GM19239 (cell line): ENCODE measurements at regions not wholly inside any gene's neighbourhood (a gene's known extent, or its start where the extent isn't known, plus 50 kb on each side); places are given as distances from the start of the nearest gene placed in this dataset.
"Not testable (repeated sequence)": the region's sequence is repeated elsewhere in the genome, so short reads cannot be mapped to it uniquely, and the experiment has no call there.

Source experiments
- DNase-seq: peaks from one replicate; pipeline ENCODE4 v3.0.0; 2011; ENCODE audit warnings: low spot score; ENCODE audit not compliant: insufficient read length
- FAIRE-seq: peaks from 2 replicates; lab custom pipeline; 2011; peaks lifted over from hg19 to GRCh38; lab: Jason Lieb, UNC

DNA sequence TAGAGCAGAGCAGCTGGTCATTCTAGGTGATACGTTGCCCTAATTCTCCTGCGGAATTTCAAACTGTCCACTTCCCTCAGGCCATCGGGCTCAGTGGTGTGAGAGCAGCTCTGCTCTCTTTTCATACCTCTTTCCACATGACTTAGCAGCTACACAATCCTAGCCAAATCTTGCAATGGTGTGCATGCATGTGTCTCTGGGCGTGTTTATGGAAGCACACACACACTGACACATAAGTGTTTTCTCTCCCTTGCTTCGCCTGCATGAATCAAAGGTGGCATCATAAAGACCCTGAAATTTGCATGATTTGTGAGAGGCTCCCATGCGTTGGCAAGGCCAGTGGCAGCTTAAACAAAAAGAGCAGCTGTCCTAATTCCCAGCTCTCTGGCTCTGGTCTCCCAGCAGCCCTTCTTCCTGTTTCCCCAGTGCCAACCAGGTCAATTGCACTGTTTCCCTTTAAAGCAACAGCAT is 1189.5 kb downstream of the GATA3 start:
- FAIRE-seq, result no peak
- no peak for DNase-seq

DNA sequence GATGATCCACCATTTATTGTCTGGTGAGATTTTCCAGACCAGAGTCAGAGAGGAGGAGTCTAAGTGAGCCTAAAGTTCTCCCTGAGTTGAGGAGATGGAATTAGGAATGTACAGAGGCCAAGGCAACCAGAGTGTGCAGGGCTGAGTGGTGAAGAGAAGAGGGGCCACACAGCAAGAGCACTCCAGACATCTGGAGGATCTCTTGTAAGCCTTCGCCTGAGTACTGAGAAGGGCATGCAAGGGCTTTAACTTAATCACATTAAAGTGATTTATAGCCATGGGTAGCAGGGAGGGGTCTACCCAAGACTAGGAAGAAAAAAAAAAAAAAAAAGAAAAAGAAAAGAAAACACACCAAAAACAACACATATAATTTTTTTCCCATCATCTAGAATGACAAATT is 1190.4 kb downstream of the GATA3 start:
- FAIRE-seq, result no peak

GRCh38 chr10:9253121-9253520 is 1198.6 kb downstream of the GATA3 start:
- no peak for FAIRE-seq
- DNase-seq, result no peak

More for the DNA sequence above, 1190.4 kb downstream of the GATA3 start:
- no peak for DNase-seq

DNA sequence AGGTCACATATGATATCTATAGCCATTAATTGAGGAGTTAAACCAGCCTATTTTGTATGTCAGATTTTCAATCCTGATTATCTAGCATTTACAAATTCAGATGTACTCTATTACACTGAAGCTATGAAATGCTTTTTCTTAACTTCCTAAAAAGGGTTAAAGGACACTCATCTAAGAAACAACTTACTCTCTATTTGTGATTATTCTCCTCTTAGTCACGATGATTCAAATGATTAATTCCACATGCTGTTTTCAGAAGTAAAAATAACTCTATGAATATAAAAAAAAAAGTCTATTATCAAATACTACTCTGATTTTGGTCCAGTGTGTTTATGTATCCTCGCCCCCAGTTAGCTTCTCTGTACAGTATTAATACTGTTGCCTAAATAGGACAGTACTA is 1199.9 kb downstream of the GATA3 start:
- DNase-seq (no peak), FAIRE-seq (no peak)

DNA sequence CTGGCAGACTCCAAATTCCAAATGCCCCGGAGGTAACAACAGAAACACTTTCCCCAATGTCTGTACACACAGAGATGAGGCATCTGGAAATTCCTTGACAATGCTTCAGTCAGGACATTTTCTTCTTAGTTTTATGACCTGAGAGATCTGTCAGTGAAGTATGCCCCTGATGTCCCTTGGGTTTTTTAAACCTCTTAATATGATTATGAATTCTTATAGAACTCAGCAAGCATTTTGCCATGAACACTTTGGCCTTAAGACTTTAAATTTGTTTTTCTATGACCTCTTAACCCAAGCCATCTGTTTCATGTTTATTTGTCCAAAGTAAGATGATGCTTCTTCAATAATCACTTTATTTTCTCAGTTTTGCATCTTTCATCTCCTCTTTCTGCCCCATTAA is 1206.2 kb downstream of the GATA3 start:
- FAIRE-seq, result no peak
- DNase-seq, result no peak

DNA sequence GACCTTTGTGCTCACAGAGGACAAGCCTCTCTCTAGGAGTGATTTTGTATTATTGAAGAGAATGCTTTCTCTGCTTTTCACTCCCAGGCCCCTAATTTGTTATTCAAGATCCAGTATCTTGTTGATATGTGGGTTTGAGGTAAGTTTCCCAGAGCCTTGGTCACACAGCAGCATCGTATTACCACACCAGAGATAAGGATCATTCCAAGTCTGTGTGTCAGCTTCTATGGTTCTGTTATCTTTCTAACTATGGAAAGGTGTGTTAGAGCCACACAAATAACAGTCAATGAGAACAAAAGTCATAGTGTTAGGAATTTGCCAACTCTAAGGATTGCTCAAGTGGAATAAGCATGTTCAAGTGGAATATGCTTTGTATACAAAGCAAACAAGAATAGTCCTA is 1208.3 kb downstream of the GATA3 start:
- DNase-seq (no peak), FAIRE-seq (no peak)

DNA sequence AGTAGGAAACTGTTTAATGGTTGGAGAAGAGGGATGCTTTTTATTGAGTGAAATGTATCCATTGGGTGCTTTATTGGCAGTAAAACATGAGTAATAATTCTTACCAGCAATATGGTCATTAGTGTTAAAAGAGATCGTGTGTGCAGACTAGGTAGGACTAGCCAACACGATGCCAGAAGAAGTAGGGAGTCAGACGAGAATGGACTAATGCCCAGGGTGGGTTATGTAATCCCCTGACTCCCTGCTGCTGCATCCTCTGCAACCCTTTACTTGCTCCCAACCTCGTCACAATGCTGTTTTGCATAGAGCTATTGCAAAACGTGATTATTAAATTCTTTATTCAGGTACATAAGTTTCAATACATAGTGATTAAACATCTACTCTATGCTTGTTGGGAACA is 1213.7 kb downstream of the GATA3 start:
- FAIRE-seq (no peak), DNase-seq (no peak)

GRCh38 chr10:9273126-9273833 is 1218.8 kb downstream of the GATA3 start:
- not testable (repeated sequence) for DNase-seq, FAIRE-seq

DNA sequence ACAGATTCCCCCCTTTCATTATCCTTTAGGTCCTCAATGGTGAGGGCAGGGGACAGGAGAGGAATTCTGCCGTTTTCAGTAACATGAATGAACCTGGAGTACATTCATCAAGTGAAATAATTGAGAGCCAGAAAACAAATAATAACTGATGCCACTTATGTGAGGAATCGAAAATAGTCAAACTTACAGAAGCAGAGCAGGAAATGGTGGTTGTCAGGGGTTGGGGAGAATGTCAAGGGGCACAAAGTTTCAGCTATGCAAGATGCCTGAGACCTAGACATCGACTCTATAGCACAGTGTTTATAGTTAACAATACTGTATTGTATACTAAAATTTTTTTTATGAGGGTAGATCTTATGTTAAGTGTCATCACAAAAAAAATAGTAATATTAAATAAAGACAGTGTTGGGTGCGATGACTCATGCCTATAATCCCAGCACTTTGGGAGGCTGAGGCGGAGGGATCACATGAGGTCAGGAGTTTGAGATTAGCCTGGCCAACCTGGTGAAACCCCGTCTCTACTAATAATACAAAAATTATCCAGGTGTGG is 1219.8 kb downstream of the GATA3 start:
- FAIRE-seq, result no peak

DNA sequence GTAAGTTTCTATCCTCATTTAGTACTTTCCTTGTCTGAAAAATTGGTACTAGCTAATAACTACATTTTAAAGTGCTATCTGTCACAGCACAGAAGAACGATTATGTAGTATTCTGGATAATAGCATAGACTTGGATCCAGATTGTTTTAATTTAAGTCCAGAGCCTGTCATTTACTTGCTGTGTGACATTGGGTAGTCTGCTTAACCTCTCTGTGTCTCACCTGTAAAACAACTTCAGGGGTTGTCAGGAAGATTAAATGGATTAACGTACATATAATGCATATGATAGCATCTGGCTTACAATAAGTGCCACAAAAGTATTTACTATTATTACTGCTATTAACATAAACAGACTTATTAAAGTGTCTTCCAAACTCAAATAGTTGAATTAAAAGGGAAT is 1221.4 kb downstream of the GATA3 start:
- DNase-seq, result no peak
- FAIRE-seq, result no peak

More for the DNA sequence above, 1219.8 kb downstream of the GATA3 start:
- no peak for DNase-seq

DNA sequence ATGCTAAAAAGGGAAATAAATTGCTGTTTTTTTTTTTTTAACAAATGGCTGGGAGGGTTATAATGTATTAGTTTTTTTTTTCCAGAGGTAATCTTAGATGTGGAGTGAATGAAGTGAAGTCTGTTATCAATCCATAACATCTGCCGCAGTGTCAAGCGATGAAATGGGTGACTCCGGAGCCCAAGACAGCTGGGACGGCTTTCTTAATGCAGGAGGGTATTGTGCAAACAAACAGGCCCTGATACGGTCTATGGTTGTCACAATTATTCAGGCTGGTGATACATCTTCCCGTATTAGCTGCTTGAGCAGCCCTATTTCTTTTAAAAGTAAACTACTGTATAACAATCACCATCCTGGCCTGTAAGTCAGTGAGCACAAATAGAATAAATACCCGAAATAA is 1231.2 kb downstream of the GATA3 start:
- DNase-seq (no peak), FAIRE-seq (no peak)

- no peak for FAIRE-seq
These were observed 1235.3 kb downstream of the GATA3 start for GRCh38 chr10:9289811-9290210.

GRCh38 chr10:9291081-9291480 is 1236.6 kb downstream of the GATA3 start:
- FAIRE-seq, result no peak
- DNase-seq, result no peak

More at GRCh38 chr10:9289811-9290210, 1235.3 kb downstream of the GATA3 start:
- no peak for DNase-seq

GRCh38 chr10:9294132-9294663 is 1239.7 kb downstream of the GATA3 start:
- FAIRE-seq (no peak), DNase-seq (no peak)

GRCh38 chr10:9294865-9295264 is 1240.4 kb downstream of the GATA3 start:
- DNase-seq (no peak), FAIRE-seq (no peak)

GRCh38 chr10:9296190-9296589 is 1241.7 kb downstream of the GATA3 start:
- DNase-seq (no peak), FAIRE-seq (no peak)

DNA sequence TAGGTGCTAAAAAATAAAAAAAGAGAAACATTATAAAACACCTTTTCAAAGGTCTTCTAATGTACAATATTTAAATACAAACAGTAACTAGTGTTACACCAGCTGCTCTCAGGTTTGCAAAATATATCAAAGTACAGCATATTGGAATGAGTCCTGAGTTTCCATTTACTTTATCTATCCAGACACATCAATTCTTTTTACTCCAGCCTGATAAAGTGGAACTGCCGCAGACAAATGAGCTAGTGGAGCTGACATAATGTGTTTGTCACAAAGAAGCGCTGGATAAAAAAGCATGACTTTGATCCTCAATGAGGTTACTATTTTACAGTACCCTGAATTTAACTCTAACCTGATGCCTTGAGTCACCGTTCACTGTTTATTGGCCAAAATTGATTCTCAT is 1243.1 kb downstream of the GATA3 start:
- FAIRE-seq, result no peak
- no peak for DNase-seq

GRCh38 chr10:9299966-9300365 is 1245.5 kb downstream of the GATA3 start:
- no peak for DNase-seq
- no peak for FAIRE-seq

DNA sequence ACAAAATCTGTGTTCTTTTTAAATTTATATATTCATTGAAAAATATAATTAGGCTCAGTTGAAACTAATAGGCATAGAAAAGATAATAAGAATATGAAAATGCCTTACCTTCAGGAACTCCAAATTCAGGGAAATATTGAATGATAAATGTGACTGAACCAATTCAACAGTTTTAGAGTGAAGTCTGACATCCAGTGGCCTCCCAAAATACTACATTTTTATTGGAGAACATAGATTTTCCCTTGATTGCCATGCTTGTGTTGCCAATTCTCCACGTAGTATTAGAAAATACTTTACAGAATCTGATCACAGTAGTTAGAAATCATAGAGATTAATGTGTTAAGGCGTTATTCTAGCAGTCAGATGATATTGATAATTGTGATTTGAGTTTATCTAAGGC is 1246.7 kb downstream of the GATA3 start:
- no peak for FAIRE-seq
- DNase-seq, result no peak

- DNase-seq, result no peak
- no peak for FAIRE-seq
These were observed 1247.1 kb downstream of the GATA3 start for GRCh38 chr10:9301554-9301953.

DNA sequence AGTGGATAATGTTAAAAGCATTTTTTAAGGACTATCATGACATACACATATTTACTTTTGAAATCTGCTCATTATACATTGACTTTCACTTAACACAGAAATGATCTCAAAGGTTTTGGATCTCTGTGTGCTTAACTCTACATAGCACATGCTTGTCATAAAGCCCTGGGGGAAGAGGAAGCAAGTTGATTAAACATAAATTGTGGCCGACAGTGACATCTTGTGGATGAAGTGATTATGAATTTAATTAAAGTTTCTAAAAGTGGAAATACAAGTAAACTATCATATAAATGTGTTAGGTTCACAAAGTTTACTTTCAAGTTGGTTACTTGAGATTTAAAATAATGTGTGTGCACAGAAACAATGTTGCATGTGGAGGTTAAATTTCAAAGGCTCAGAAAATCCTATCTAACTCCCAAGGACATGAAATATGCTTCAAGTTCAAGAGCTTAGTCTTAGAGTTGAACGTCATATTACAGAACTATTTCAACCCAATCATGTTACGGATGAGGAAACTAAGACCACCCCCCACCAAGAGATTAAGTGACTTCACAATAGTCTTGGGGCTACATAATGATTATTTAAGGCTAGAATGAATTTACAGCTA is 1247.8 kb downstream of the GATA3 start:
- FAIRE-seq (peak; percentile 90), DNase-seq (no peak)
